Parathyroid adenoma (tissue), 2 donors: ENCODE measurements at regions not wholly inside any gene's neighbourhood (a gene's known extent, or its start where the extent isn't known, plus 50 kb on each side); places are given as distances from the start of the nearest gene placed in this dataset.

Experiments used
- H2AFZ ChIP-seq: fragments of 300-600 bp; sonication (generic); one replicate; pipeline ENCODE4 v1.7.0; 2017; ENCODE audit warnings: antibody characterized with exemption, mild to moderate bottlenecking
- H3K27ac ChIP-seq: fragments of 300-600 bp; sonication (generic); one replicate; pipeline ENCODE4 v1.7.0; 2017
- H3K27me3 ChIP-seq: fragments of 300-600 bp; sonication (generic); one replicate; pipeline ENCODE4 v1.7.0; 2017; ENCODE audit warnings: low read length; ENCODE audit not compliant: control insufficient read depth, insufficient read depth
- H3K36me3 ChIP-seq: fragments of 300-600 bp; sonication (generic); one replicate; pipeline ENCODE4 v1.7.0; 2017; ENCODE audit warnings: low read length; ENCODE audit not compliant: control insufficient read depth, insufficient read depth
- H3K4me1 ChIP-seq: fragments of 300-600 bp; sonication (generic); one replicate; pipeline ENCODE4 v1.7.0; 2017; ENCODE audit warnings: control low read depth
- H3K4me2 ChIP-seq: fragments of 300-600 bp; sonication (generic); one replicate; pipeline ENCODE4 v1.7.0; 2017; ENCODE audit warnings: low read length
- H3K4me3 ChIP-seq: fragments of 300-600 bp; sonication (generic); one replicate; pipeline ENCODE4 v1.7.0; 2017; ENCODE audit warnings: low read depth, low read length
- H3K79me2 ChIP-seq: fragments of 300-600 bp; sonication (generic); one replicate; pipeline ENCODE4 v1.7.0; 2017; ENCODE audit warnings: control low read depth
- H3K9ac ChIP-seq: fragments of 300-600 bp; sonication (generic); one replicate; pipeline ENCODE4 v1.7.0; 2017; ENCODE audit warnings: mild to moderate bottlenecking
- H3K9me3 ChIP-seq: fragments of 300-600 bp; sonication (generic); one replicate; pipeline ENCODE4 v1.7.0; 2017; ENCODE audit warnings: low read length; ENCODE audit not compliant: control insufficient read depth
- TF ChIP-seq, protein P1 (sequence below): fragments of 300-600 bp; sonication (generic); IDR thresholded peaks from one replicate; pipeline ENCODE4 v1.7.0; 2017; ENCODE audit warnings: antibody characterized with exemption, mild to moderate bottlenecking
- donor health status: primary hyperparathyroidism.

GRCh38 chr3:30474371-30474770, 132.0 kb upstream of the TGFBR2 start:
- no peak overlapping the region for H2AFZ ChIP-seq
- no peak overlapping the region for H3K27ac ChIP-seq
- no peaks in the 10 kb centered on the region for H3K36me3 ChIP-seq
- H3K27me3 ChIP-seq: no peaks in the 10 kb centered on the region
- TF ChIP-seq, protein P1, sequence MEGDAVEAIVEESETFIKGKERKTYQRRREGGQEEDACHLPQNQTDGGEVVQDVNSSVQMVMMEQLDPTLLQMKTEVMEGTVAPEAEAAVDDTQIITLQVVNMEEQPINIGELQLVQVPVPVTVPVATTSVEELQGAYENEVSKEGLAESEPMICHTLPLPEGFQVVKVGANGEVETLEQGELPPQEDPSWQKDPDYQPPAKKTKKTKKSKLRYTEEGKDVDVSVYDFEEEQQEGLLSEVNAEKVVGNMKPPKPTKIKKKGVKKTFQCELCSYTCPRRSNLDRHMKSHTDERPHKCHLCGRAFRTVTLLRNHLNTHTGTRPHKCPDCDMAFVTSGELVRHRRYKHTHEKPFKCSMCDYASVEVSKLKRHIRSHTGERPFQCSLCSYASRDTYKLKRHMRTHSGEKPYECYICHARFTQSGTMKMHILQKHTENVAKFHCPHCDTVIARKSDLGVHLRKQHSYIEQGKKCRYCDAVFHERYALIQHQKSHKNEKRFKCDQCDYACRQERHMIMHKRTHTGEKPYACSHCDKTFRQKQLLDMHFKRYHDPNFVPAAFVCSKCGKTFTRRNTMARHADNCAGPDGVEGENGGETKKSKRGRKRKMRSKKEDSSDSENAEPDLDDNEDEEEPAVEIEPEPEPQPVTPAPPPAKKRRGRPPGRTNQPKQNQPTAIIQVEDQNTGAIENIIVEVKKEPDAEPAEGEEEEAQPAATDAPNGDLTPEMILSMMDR: no peak
- H3K4me3 ChIP-seq: no peak overlapping the region
- no peaks in the 10 kb centered on the region for H3K9me3 ChIP-seq
- no peaks in the 10 kb centered on the region for H3K79me2 ChIP-seq
- no peak overlapping the region for H3K4me2 ChIP-seq
- H3K9ac ChIP-seq: no peak overlapping the region
- no peaks in the 10 kb centered on the region for H3K4me1 ChIP-seq

DNA sequence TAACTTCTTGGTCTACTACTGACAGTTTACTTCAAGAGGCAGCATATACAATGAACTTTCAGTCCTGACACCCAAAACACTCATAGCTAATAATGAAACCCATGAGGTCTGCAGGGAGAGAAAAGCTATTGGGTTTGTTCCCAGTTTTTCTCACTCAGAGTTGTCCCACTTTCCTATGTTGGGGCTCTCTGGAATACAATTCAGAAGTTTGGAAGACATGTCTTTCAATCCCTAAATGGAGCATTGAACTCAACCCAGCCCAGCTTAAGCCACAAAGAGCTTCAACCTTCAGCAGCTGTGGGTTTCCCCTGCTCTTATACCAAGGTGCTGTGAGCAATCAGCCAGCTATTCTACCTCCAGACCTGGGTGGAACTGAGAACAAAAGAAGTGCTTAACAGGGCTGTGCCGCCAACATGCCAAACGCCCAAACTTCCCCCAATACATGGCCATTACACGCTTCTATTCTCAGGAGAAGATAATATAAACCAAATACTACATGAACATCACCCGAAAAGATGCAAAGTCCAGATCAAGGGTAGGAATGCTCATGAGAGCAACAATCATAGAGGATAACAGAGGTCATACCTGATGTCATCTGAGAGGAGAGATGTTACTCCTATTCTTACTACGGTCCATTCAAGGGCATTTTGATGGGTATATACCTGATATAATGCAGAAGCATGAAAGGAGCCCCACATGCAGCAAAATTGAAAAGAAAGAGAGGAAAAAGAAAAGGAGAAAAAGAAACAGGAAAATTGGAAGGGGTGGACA, 131.2 kb upstream of the TGFBR2 start:
- H3K4me1 ChIP-seq: no peaks in the 10 kb centered on the region

GRCh38 chr3:30475809-30476178, 130.6 kb upstream of the TGFBR2 start:
- H3K36me3 ChIP-seq: no peaks in the 10 kb centered on the region
- H3K27me3 ChIP-seq: no peaks in the 10 kb centered on the region
- no peak overlapping the region for H3K4me3 ChIP-seq
- H3K27ac ChIP-seq: no peak overlapping the region
- no peaks in the 10 kb centered on the region for H3K4me1 ChIP-seq
- H3K79me2 ChIP-seq: no peaks in the 10 kb centered on the region
- no peak overlapping the region for H3K4me2 ChIP-seq
- no peaks in the 10 kb centered on the region for H3K9me3 ChIP-seq
- H2AFZ ChIP-seq: no peak overlapping the region
- TF ChIP-seq, protein P1: no peak
- no peak overlapping the region for H3K9ac ChIP-seq

More for the DNA sequence above, 131.2 kb upstream of the TGFBR2 start:
- no peaks in the 10 kb centered on the region for H3K79me2 ChIP-seq
- TF ChIP-seq, protein P1: no peak
- H3K9me3 ChIP-seq: no peaks in the 10 kb centered on the region
- no peak overlapping the region for H3K4me3 ChIP-seq
- no peak overlapping the region for H3K9ac ChIP-seq
- no peak overlapping the region for H2AFZ ChIP-seq
- H3K4me2 ChIP-seq: no peak overlapping the region
- H3K36me3 ChIP-seq: no peaks in the 10 kb centered on the region
- H3K27me3 ChIP-seq: no peaks in the 10 kb centered on the region
- H3K27ac ChIP-seq: no peak overlapping the region

DNA sequence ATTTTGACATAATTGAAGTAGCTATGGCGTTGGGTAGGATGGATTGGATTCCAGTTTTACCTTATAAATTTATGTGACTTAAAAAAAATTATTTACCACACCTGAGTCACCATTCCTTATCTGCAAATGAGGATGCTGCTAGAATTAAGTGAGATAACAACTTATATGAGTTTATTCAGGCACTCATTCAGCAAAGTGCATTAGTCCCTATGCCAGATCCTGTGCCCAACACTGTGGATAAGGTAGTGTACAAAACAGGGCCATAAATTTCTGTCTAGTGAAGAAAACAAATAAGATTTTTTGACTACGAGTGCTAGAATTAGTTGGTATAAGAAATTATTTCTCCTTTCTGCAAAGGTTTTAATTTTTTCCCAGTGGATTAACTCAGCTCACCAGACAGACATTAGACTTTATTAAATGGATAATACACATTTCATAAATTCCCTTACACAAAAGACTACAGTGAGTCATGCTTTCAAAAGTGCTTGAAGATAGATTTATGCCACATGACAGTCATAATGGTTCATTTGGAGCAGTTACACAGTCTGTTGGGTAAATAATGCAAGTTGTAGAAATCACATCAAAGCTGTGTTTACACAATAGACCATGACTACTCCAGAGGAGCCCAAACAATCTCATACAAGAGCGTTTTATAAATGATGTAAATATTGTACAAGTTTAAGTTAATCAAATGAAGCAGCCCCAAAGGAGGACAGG, 129.9 kb upstream of the TGFBR2 start:
- Histone ChIP-seq H3K27ac (no peak overlapping the region), H3K4me1 (no peaks in the 10 kb centered on the region), H3K9me3 (no peaks in the 10 kb centered on the region), H3K36me3 (no peaks in the 10 kb centered on the region), H2AFZ (no peak overlapping the region), H3K4me2 (no peak overlapping the region), H3K4me3 (no peak overlapping the region), H3K9ac (no peak overlapping the region), H3K27me3 (no peaks in the 10 kb centered on the region), H3K79me2 (no peaks in the 10 kb centered on the region)
- TF ChIP-seq, protein P1: no peak
